Fibroblast of the aortic adventitia (primary cell): ENCODE measurements at regions not wholly inside any gene's neighbourhood (a gene's known extent, or its start where the extent isn't known, plus 50 kb on each side); places are given as distances from the start of the nearest gene placed in this dataset.
"Not testable (repeated sequence)": the region's sequence is repeated elsewhere in the genome, so short reads cannot be mapped to it uniquely, and the experiment has no call there.

Source experiments
- DNase-seq: peaks from one replicate; pipeline ENCODE4 v3.0.0-alpha.2; 2010; ENCODE audit warnings: low read depth
- H3K4me3 ChIP-seq: 2 replicates; pipeline ENCODE4 v1.5.1; 2011; ENCODE audit warnings: low read depth, mild to moderate bottlenecking, control low read depth, low read length, moderate library complexity
- TF ChIP-seq, protein P1 (sequence below): IDR thresholded peaks from 2 replicates; pipeline ENCODE4 v1.5.1; 2011; ENCODE audit warnings: mild to moderate bottlenecking, low read length, control low read depth, inconsistent platforms; ENCODE audit not compliant: insufficient read depth

DNA sequence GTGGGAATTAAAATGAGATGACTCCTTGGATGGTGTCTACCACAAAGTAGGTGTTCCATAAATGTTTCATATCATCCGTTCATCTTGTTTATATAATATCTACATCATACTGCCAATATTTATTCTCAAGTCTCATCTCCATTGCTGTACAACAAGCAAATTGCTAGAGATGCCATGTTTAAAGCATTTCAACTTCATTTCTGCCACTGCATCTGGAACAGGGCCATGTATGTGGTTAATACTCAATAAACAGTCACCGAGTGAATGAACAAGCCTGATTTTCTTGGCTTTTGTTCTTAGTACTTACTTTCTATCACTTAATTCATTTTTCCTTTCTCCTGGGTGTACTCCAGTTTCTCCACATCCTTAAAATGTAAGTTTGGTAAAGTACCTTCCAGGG is 107.6 kb downstream of the KCNJ2 start:
- TF ChIP-seq, protein P1, sequence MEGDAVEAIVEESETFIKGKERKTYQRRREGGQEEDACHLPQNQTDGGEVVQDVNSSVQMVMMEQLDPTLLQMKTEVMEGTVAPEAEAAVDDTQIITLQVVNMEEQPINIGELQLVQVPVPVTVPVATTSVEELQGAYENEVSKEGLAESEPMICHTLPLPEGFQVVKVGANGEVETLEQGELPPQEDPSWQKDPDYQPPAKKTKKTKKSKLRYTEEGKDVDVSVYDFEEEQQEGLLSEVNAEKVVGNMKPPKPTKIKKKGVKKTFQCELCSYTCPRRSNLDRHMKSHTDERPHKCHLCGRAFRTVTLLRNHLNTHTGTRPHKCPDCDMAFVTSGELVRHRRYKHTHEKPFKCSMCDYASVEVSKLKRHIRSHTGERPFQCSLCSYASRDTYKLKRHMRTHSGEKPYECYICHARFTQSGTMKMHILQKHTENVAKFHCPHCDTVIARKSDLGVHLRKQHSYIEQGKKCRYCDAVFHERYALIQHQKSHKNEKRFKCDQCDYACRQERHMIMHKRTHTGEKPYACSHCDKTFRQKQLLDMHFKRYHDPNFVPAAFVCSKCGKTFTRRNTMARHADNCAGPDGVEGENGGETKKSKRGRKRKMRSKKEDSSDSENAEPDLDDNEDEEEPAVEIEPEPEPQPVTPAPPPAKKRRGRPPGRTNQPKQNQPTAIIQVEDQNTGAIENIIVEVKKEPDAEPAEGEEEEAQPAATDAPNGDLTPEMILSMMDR: no peak
- no peak for DNase-seq
- no peak overlapping the region for H3K4me3 ChIP-seq

DNA sequence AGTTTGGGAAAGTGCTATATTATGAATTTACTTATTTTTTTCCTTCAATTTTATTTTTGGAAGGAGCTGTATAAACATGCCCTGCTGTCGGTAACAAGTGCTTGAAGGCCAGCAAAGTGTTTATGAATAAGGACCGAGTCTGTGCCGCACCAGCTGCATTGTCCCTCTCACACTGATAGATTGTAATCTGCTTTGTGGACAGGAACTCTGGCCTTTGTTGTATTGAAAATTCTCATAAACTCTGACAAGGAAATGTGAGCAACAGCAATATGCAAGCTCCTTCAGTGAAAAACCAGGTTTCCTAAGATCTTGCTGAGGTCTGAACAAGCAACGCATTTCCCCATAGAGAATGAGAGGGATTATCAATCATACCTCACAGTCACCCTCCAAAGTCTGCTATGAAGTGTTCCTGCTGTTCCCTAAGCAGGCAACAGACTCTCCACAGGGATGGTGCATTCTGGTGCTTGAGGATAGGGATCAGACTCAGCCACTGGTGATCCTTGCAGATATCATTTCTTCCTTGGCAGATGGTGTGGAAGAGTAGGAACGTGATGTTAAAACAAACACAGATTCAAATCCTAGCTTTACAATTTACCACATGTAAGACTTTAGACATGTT is 109.6 kb downstream of the KCNJ2 start:
- TF ChIP-seq, protein P1: no peak
- no peak overlapping the region for H3K4me3 ChIP-seq
- no peak for DNase-seq

DNA sequence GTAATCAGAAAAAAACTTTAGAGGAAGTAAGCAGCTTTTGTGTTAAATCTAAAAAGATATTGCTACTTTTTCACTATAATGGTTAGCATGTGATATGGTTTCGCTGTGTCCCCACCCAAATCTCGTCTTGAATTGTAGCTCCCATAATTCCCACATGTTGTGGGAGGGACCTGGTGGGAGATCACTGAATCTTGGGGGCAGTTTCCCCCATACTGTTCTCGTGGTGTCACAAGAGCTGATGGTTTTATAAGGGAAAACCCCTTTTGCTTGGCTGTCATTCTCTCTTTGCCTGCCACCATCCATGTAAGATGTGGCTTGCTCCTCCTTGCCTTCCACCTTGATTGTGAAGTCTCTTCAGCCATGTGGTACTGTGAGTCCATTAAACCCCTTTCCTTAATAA is 117.1 kb downstream of the KCNJ2 start:
- no peak overlapping the region for H3K4me3 ChIP-seq
- no peak for DNase-seq
- TF ChIP-seq, protein P1: no peak

DNA sequence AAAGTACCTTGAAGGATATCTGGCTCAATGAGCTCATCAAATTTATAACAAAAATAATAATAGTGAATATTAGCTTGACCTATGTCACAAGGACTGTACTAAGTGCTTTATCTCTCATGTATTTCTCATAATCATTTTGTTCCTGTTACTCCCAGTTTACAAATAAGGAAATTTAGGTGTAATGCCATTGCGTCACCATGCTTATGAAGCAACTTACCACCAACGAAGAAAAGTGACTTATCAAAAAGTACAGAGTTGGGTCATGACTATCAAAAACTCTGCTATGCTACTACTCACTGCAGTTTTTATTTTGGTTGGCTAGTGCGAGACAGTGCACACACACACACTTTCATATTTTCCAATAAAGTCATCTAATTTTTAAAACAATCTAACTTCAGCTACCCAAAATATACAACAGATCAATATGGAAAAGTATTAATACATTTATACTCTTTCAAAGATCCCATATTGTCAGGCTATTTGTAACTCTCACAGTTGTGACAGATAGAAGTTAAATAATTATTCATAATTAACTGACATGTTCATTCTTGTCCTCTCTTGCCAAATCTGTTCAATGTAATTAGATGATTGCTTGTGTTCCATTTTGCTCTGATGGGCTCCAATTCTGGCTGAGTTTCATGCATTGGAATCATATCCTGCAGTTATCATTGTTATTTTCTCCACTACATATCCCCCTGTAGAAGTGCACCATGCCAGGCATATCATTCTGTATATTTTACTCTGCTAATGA is 119.4 kb downstream of the KCNJ2 start:
- no peak for DNase-seq
- H3K4me3 ChIP-seq: no peak overlapping the region
- TF ChIP-seq, protein P1: no peak

DNA sequence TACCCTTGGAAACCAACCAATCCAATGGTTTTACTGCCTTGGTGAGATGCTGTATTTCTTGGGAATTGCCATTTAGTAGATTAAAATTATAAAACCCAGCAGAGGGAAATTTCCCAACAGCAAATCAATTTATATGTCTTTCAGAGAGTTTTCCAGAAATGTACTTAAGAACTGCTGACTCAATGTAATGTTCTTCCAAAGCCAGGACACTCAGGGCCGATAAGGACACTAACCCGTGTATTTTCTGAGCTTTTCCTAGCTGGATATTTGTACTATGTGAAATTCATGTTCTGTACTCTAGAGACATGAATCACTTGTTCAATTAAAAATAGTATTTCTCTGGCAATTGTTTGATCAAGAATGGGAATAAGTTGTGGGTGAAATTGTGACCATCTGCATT is 121.4 kb downstream of the KCNJ2 start:
- TF ChIP-seq, protein P1: no peak
- DNase-seq: no peak

DNA sequence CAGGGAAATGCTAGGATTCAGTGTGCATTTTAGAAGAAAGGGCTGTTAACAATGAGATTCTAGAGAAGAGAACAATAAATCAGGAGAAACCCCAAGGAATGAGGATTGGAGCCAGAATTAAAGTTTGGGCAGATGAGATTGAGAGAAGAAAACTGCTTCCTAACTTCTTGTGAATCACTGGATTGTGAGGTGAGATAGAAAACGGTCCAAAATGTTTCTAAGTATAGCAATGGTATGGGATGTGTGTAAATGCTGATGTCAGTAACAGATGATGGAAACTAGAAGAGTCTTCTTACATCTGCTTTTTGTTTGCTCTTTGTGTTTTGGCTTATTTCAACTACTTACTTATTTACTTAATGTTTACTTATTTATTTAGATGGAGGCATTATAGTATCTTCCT is 123.0 kb downstream of the KCNJ2 start:
- DNase-seq: no peak
- H3K4me3 ChIP-seq: no peak overlapping the region
- TF ChIP-seq, protein P1: no peak

More for the DNA sequence above, 121.4 kb downstream of the KCNJ2 start:
- no peak overlapping the region for H3K4me3 ChIP-seq

DNA sequence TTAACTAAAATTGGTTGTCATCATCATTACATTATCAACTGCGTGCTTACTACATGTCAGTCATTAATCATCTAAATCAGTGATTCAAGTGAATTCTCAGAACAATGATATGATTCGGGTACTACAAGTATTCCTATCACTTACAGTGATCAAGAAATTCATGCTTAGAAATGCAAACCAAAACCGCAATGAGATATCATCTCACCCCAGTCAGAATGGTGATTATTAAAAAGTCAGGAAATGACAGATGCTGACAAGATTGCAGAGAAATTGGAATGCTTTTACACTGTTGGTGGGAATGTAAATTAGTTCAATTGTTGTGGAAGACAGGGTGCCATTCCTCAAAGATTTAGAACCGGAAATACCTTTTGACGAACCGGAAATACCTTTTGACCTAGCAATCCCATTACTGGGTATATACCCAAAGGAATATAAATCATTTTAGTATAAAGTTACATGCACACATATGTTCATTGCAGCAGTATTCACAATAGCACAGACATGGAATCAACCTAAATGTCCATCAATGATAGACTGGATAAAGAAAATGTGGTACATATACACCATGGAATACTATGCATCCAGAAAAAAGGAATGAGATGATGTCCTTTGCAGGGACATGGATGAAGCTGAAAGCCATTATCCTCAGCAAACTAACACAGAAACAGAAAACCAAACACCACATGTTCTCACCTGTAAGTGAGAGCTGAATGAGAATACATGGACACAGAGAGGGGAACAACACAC is 124.4 kb downstream of the KCNJ2 start:
- not testable (repeated sequence) for H3K4me3 ChIP-seq, DNase-seq
